HEK293T (cell line): ENCODE measurements at regions not wholly inside any gene's neighbourhood (a gene's known extent, or its start where the extent isn't known, plus 50 kb on each side); places are given as distances from the start of the nearest gene placed in this dataset.

Experiments
- FOXM1 ChIP-seq: fragments of 450-650 bp; IDR thresholded peaks from 2 replicates; pipeline ENCODE4 v1.6.1; 2017; ENCODE audit warnings: mild to moderate bottlenecking, borderline replicate concordance
- SUZ12 ChIP-seq: fragments of 450-650 bp; IDR thresholded peaks from 2 replicates; pipeline ENCODE4 v1.6.1; 2016; ENCODE audit warnings: mild to moderate bottlenecking

- TF ChIP-seq SUZ12 (no peak), FOXM1 (no peak)
Measured at GRCh38 chr2:55976681-55977080, 53.1 kb upstream of the EFEMP1 start.
